ENCODE measurements at regions not wholly inside any gene's neighbourhood (a gene's known extent, or its start where the extent isn't known, plus 50 kb on each side); places are given as distances from the start of the nearest gene placed in this dataset. TPM values are rescaled to one million over a fixed set of nuclear protein-coding genes. Genes with fewer than 3 reads are reported as not detected.

- no peak for DNase-seq (ENCODE audit: low read depth)
- no peak overlapping the region for H3K4me3 ChIP-seq (ENCODE audit: low read depth, low read length)
- TF ChIP-seq CTCF (IDR thresholded peaks at IDR 0.05; ENCODE audit: insufficient read depth, low read length) = no peak
Observed at GRCh38 chr12:67217647-67218046, 51.5 kb upstream of the CAND1 start.

Small RNAs in the stretch of these regions (small RNA-seq; reads per million reads assigned to genes)
- not detected for gene AC073530.2

Data from fibroblast of the aortic adventitia (primary cell).